GM18511 (cell line): ENCODE measurements at regions not wholly inside any gene's neighbourhood (a gene's known extent, or its start where the extent isn't known, plus 50 kb on each side); places are given as distances from the start of the nearest gene placed in this dataset.

Experiments
- ATAC-seq: cut with Tn5 transposase; IDR thresholded peaks from one replicate; pipeline ENCODE4 v1.9.1; 2021; ENCODE audit warnings: mild to moderate bottlenecking, moderate library complexity; ENCODE audit not compliant: unreplicated experiment

GRCh38 chr10:131517781-131518180 lies 206.3 kb upstream of the TCERG1L start:
- ATAC-seq = no peak

DNA sequence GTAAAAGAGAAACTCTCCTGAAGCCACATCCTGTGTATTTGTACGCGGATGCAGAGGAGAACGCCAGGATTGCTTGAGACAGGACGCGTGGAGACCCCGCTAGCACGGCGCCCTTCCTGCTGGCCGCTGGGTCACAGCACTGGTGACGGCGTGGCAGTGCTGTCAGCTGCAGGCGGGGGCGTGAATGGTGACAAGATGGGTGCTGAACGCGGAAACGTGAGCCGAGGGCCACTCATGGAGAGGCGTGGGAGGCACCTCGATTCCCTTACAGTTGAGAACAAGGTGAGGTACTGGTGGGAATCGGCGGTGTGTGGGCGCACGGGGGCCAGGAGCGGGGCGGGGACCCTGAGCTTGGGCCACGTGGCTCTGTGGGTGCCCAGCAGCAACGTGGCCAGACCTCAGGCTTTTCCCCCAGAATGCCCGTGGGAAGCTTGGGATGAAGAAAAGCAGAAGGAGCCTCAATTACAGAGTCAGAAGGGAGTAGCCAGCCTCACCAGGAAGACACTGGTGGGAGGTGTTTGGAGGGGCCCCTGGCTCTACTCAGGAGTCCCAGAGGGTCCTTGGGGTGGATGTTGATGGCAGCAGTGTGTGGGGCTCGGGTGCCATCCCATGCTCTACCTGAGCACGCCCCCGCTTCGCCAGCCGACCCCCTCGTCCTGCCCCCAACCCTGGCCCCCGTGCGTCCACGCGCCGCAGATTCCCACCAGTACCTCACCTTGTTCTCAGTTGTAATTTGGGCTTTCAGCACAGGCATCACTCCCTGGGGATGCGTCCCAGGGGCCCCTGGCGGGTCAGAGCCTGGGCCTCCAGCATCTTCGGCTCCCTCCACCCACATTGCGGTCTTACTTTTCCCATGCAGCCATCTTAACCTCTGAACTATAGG lies 208.4 kb upstream of the TCERG1L start:
- ATAC-seq = no peak

DNA sequence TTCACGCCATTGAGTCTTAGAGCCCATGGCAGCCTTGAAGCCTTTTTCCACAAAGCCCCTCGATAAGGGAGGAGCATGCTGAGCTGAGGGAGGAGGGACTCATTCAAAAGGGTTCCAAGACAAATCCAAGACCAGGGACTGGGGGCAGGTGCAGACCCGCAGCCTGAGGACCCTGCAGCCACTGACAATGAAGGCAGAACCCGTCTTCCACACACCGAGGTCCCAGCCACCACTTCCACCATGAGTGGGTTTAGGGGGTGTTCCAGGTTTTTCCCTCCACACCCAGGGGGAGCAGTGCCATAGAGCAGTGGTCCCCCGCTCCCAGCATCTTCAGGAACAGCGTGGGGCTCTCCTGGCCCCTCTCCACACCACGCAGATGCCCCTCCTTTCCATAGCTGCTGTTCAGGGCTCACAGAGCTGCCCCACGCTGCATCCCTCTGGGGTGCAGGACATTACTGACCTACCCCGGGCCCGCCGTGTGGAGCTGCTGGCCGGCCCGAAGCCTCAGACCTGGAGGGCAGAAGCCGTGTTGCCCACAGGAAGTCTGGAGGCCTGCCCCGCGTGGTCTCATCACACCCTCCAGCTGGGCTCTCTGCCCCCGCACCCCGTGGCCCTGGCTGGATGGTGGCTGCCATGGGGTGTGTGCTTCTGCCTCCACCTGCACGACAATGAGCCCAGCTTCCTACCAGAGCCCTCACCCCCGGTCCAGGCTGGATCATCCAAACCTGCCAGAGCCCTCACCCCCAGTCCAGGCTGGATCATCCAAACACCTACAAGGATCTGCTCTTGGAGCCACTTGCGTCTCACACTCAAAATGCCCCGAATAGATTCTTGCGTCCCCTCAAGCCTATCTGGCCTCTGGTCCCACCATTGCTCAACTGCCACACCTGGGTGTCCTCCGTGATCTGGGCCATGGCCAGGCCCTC lies 220.0 kb upstream of the TCERG1L start:
- no peak for ATAC-seq

GRCh38 chr10:131532291-131532690 lies 220.8 kb upstream of the TCERG1L start:
- ATAC-seq = no peak

DNA sequence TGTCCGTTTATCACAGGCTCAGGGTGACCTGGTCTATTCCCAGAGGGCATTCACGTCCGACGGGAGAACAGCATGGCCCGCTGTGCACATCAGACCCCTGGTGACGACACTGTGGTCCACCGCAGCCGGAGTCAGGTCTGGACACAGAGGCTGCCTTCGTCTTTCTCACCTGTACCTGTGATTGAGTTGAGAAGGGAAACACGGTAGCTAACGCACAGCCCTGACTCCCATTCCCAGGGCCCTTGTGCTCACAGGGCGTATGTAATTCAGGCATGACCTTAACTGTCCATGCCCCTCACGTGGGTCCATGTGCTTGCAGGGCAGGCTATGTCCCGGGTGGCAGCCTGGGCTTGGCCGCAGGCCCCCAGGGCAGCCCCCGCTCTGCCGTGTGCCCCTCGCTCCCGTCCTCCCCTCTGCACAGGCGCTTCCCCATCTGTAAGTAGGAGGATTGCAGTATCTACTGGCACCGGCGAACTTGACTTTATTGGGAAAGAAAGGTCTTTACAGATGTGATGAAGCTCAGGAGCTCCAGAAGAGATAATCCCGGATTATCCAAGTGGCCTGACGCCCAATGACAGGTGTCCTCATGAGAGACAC lies 221.3 kb upstream of the TCERG1L start:
- ATAC-seq = no peak

- no peak for ATAC-seq
These were observed 222.5 kb upstream of the TCERG1L start for GRCh38 chr10:131533846-131534526.

DNA sequence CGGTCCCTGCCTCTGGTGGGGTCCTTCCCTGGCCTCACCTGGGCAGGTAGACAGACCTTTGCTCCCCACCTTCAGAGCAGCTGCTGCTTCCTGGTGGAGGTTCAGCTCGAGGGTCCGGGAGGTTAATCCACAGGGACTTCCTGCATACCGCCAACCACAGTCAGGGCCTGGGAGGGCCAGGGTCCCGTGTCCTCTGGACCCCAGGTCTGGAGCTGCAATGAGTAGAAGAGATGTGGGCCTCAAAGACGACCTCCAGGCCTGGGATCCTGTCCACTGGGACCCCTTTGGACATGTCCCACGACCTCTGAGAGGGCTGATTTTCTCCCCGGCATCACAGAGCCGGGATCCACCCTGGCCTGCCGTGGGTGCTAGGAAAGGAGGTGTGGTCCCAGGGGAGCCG lies 223.3 kb upstream of the TCERG1L start:
- ATAC-seq = no peak

- no peak for ATAC-seq
These were observed 225.2 kb upstream of the TCERG1L start for GRCh38 chr10:131536676-131537075.

DNA sequence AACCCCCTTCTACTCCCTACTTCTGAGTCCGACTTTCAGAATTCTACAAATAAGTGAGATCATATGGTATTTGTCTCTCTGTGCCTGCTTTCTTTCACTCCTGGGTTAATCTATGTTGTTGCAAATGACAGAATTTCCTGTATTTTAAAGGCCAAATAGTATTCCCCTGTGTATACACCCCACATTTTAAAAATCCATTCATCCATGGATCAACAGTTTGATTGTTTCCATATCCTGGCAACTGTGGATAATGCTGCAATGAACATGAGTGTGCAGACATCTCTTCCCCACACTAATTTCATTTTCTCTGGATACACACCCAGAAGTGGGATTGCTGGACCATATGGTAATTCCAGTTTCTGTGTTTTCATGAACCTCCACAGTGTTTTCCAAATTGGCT lies 225.8 kb upstream of the TCERG1L start:
- ATAC-seq = no peak

DNA sequence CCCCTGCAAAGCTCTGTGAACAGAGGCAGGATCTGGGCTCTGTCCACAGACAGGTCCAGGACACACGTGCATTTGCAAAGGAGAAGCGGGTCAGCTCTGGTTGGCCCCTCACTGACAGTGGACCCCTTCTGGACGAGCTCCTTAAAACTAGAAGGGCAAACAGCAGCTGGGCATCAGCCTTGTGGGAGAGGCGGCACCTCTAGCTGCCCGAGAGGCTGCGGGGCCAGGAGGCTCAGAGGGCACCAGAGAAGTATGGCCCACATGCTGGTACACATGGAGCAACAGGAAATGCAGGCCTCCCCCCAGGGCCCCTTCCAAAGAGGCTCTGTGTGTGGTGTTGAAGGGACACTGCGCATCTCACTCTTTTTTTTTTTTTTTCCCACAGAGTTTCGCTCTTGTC lies 233.0 kb upstream of the TCERG1L start:
- ATAC-seq = no peak

DNA sequence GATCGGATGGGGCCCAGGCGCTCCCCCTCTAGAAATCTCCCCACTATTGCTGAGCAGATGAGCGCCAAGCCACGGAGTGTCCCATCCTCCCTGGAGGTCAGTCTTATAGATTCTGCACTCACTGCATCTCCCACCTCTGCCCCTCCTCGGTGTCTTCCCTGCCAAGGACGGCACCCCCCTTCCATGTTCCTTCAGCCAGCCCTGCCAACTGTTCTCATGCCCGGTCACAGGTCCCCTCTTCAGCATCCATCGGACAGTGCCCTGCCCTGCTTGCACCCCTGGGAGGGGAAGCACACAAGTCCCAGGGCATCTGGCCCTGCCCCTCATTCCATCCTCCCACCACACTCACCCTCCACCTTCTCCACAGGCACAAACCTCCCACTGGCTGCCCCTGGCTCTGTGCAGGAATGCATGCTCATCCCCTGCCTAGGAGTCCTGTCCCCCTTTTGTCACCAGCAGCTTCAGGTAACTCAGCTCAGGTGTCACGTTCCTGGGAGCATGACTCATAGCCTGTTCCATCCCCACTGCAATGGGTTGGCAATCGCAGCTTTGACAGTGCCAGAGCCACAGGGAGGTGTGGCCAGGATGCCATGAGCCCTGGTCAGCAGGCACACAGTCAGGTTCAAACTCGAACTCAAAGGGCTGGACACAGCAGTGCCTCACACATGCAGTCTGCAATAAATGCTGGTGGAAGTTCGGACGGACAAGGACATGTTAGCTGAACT lies 234.7 kb upstream of the TCERG1L start:
- no peak for ATAC-seq

- no peak for ATAC-seq
These were observed 235.7 kb upstream of the TCERG1L start for GRCh38 chr10:131547129-131547799.

GRCh38 chr10:131548176-131548575 lies 236.7 kb upstream of the TCERG1L start:
- ATAC-seq = no peak

DNA sequence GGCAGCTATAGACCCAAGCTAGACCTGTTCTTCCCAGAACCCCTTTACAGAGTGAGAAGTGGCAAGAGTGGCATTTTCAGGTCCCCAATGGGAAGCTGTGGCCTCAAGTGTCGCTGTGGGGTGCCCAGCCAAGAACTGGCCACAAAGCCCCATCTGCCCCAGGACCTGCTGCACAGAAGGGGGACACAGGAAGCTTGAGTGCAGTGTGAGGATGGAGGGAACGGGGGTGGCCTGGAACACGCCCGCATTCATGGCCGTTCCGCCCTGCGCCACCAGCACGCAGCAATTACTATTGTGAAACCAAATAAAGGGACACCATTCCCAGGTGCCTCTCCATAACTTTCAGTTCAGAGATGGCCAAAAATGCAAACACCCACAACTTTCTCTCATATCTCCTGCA lies 237.6 kb upstream of the TCERG1L start:
- no peak for ATAC-seq

- ATAC-seq = no peak
These were observed 241.6 kb upstream of the TCERG1L start for GRCh38 chr10:131553121-131553520.

DNA sequence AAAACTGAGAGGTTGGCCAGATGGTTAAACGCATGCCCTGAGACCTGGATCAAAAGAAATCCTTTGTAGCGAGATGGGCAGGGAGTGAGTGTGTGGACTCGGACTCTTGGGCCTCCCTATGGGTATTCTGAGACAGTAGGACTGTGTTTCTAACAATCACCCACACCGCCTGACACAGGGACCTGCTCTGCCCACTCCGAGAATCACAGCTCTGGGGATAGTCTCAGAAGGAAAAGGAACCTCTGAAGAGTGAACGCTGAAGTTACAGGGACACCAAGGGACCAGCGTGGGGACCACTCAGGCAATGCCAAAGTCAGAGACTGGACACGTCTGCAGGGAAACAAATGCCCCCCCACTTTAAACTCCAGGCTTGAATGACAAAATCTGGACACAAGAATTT lies 242.1 kb upstream of the TCERG1L start:
- no peak for ATAC-seq

GRCh38 chr10:131554821-131555220 lies 243.3 kb upstream of the TCERG1L start:
- no peak for ATAC-seq

GRCh38 chr10:131555406-131555805 lies 243.9 kb upstream of the TCERG1L start:
- ATAC-seq = no peak

DNA sequence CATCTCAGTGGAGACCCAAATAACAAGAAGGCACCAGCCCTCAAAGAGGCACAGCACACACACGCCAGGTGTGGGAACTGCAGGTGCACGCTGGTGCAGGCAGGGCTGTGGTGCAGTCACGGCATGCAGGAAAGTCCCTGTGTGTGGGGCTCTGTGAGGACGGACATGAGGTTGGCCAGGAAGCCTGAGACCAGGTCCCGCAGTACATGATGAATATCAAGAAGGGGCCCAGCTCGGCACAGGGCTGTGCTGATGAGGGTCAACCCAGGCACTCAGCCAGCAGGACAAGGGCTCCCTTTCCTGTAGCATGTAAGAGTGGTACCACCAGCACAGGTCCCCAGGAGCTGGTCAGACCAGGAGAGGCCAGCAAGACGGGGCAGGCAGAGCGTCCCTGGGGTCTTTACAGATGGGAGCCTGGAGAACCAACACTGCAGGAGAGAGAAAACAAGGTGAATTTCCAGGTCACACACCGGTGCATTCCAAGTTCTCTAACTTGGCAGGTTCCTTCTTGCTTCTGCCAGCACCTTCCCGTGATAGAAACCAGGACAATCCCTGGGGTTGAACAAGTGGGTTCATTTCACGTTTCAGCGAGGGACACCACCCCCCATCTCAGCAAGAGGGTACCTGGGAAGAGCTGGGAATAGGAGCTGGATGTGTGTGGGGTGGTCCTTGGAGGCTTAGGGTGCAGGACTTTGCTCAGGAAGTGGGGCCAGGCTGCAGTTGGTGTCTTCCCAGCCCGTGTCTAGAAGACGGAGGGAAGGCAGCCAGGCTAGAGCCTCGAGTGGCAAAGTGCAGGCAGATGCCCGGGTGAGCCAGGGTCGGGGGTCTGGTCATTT lies 244.8 kb upstream of the TCERG1L start:
- no peak for ATAC-seq
